ENCODE measurements at regions not wholly inside any gene's neighbourhood (a gene's known extent, or its start where the extent isn't known, plus 50 kb on each side); places are given as distances from the start of the nearest gene placed in this dataset.
"Not testable (repeated sequence)": the region's sequence is repeated elsewhere in the genome, so short reads cannot be mapped to it uniquely, and the experiment has no call there.

GRCh38 chr16:21422824-21423223, 144.7 kb upstream of the CRYM start:
- FAIRE-seq; intact Hi-C loops (cut with DNase I); H3K27ac ChIP-seq; H3K27me3 ChIP-seq; ATAC-seq; H3K4me3 ChIP-seq; H3K36me3 ChIP-seq; H3K9me3 ChIP-seq; H3K4me1 ChIP-seq: not testable (repeated sequence)
- 79 to 85% methylated on average over 4 of the region's 7 CpGs for WGBS, 2 donors
- peak in 2 of 6 donors; percentile 2 to 4 for DNase-seq

- H3K36me3 ChIP-seq; H3K27ac ChIP-seq; H3K27me3 ChIP-seq; H3K9me3 ChIP-seq; H3K4me1 ChIP-seq; DNase-seq; H3K4me3 ChIP-seq; intact Hi-C loops (cut with DNase I); FAIRE-seq; ATAC-seq: not testable (repeated sequence)
- 91 to 92% methylated on average over 3 of the region's 13 CpGs for WGBS, 2 donors
Observed at GRCh38 chr16:21404699-21405098, 126.6 kb upstream of the CRYM start.

GRCh38 chr16:21397866-21398265, 119.8 kb upstream of the CRYM start:
- H3K4me3 ChIP-seq; FAIRE-seq; H3K4me1 ChIP-seq; intact Hi-C loops (cut with DNase I); H3K27me3 ChIP-seq; DNase-seq; H3K9me3 ChIP-seq; H3K36me3 ChIP-seq; H3K27ac ChIP-seq; ATAC-seq: not testable (repeated sequence)
- WGBS, 2 donors = 79 to 80% methylated on average over 2 to 4 of the region's 5 CpGs

GRCh38 chr16:21396545-21396944, 118.5 kb upstream of the CRYM start:
- ATAC-seq; FAIRE-seq; DNase-seq; H3K4me1 ChIP-seq; H3K4me3 ChIP-seq; H3K9me3 ChIP-seq; H3K36me3 ChIP-seq; intact Hi-C loops (cut with DNase I); H3K27ac ChIP-seq; H3K27me3 ChIP-seq: not testable (repeated sequence)
- 85 to 97% methylated on average over 2 of the region's 4 CpGs for WGBS, 2 donors

- H3K4me1 ChIP-seq; H3K27me3 ChIP-seq; intact Hi-C loops (cut with DNase I); ATAC-seq; DNase-seq; H3K27ac ChIP-seq; H3K9me3 ChIP-seq; H3K4me3 ChIP-seq; H3K36me3 ChIP-seq; FAIRE-seq: not testable (repeated sequence)
- WGBS, 2 donors = no CpG with 5 or more reads among the region's 3 CpGs
Observed at GRCh38 chr16:21390634-21391033, 112.5 kb upstream of the CRYM start.

GRCh38 chr16:21389860-21390259, 111.8 kb upstream of the CRYM start:
- H3K36me3 ChIP-seq; DNase-seq; H3K4me1 ChIP-seq; FAIRE-seq; H3K27me3 ChIP-seq; intact Hi-C loops (cut with DNase I); H3K27ac ChIP-seq; H3K9me3 ChIP-seq; H3K4me3 ChIP-seq: not testable (repeated sequence)
- peak in 3 of 4 donors; percentile 33 to 67 (median 53) for ATAC-seq
- 20 to 33% methylated on average over 1 to 3 of the region's 7 CpGs for WGBS, 2 donors

GRCh38 chr16:21387757-21388156, 109.7 kb upstream of the CRYM start:
- ATAC-seq; H3K4me1 ChIP-seq; H3K27ac ChIP-seq; intact Hi-C loops (cut with DNase I); DNase-seq; H3K27me3 ChIP-seq; FAIRE-seq; H3K4me3 ChIP-seq; H3K9me3 ChIP-seq; H3K36me3 ChIP-seq: not testable (repeated sequence)
- 95 to 97% methylated on average over 2 of the region's 3 CpGs for WGBS, 2 donors

GRCh38 chr16:21386201-21386915, 108.3 kb upstream of the CRYM start:
- FAIRE-seq; ATAC-seq; H3K27me3 ChIP-seq; DNase-seq; H3K4me1 ChIP-seq; H3K27ac ChIP-seq; H3K9me3 ChIP-seq; intact Hi-C loops (cut with DNase I); H3K36me3 ChIP-seq; H3K4me3 ChIP-seq: not testable (repeated sequence)
- WGBS, 2 donors = 100% methylated on average over 1 of the region's 5 CpGs; no CpG with 5 or more reads in 1 of the 2 donors

GRCh38 chr16:21383682-21384081, 105.6 kb upstream of the CRYM start:
- H3K4me3 ChIP-seq; ATAC-seq; H3K27me3 ChIP-seq; FAIRE-seq; intact Hi-C loops (cut with DNase I); H3K4me1 ChIP-seq; H3K36me3 ChIP-seq; DNase-seq; H3K9me3 ChIP-seq; H3K27ac ChIP-seq: not testable (repeated sequence)

- WGBS, 2 donors = 88 to 97% methylated on average over 2 to 3 of the region's 5 CpGs
Observed at GRCh38 chr16:21379645-21380044, 101.6 kb upstream of the CRYM start.

GRCh38 chr16:21376196-21376899, 98.3 kb upstream of the CRYM start:
- H3K27me3 ChIP-seq; intact Hi-C loops (cut with DNase I); H3K4me3 ChIP-seq; DNase-seq; ATAC-seq; H3K27ac ChIP-seq; FAIRE-seq; H3K4me1 ChIP-seq; H3K36me3 ChIP-seq; H3K9me3 ChIP-seq: not testable (repeated sequence)
- 91 to 96% methylated on average over 18 to 20 of the region's 22 CpGs for WGBS, 2 donors

More at GRCh38 chr16:21379645-21380044, 101.6 kb upstream of the CRYM start:
- intact Hi-C loops (cut with DNase I); H3K27ac ChIP-seq; H3K36me3 ChIP-seq; FAIRE-seq; H3K4me3 ChIP-seq; H3K4me1 ChIP-seq; DNase-seq; H3K9me3 ChIP-seq; H3K27me3 ChIP-seq; ATAC-seq: not testable (repeated sequence)

GRCh38 chr16:21375334-21375733, 97.2 kb upstream of the CRYM start:
- H3K9me3 ChIP-seq; H3K4me1 ChIP-seq; FAIRE-seq; H3K27me3 ChIP-seq; H3K36me3 ChIP-seq; intact Hi-C loops (cut with DNase I); H3K4me3 ChIP-seq; DNase-seq; H3K27ac ChIP-seq: not testable (repeated sequence)
- 75 to 87% methylated on average over 2 of the region's 4 CpGs for WGBS, 2 donors
- peak in 3 of 4 donors; percentile 40 to 52 (median 52) for ATAC-seq

All from pancreas (tissue), 10 donors.